WTC11 (cell line): ENCODE measurements at regions not wholly inside any gene's neighbourhood (a gene's known extent, or its start where the extent isn't known, plus 50 kb on each side); places are given as distances from the start of the nearest gene placed in this dataset.

Experiments
- ATAC-seq: fragments of 200-7000 bp; cut with Tn5 transposase; 2 replicates; pipeline ENCODE4 v1.10.0; 2021; ENCODE audit warnings: mild to moderate bottlenecking, moderate library complexity
- CTCF ChIA-PET: fragments of 300-600 bp; sonication (Branson Sonifier 250); formaldehyde crosslinking; loops from one replicate; lab custom pipeline; 2021; ENCODE audit warnings: antibody characterized with exemption; lab: Charles Lee
- POLR2A ChIA-PET: fragments of 350-600 bp; sonication (Branson Sonifier 250); formaldehyde crosslinking; loops from one replicate; lab custom pipeline; 2021; ENCODE audit warnings: antibody characterized with exemption; lab: Charles Lee
- DNase-seq: peaks from one replicate; pipeline ENCODE4 v3.0.0; 2021; ENCODE audit warnings: low spot score
- H3K27ac Mint-ChIP-seq: 2 replicates; pipeline ENCODE4 v1.8.0; 2021; ENCODE audit warnings: mixed read lengths
- H3K27me3 Mint-ChIP-seq: 2 replicates; pipeline ENCODE4 v1.8.0; 2021; ENCODE audit warnings: low read depth, mild to moderate bottlenecking, moderate library complexity, mixed read lengths
- H3K36me3 Mint-ChIP-seq: 2 replicates; pipeline ENCODE4 v1.8.0; 2021; ENCODE audit warnings: mixed read lengths
- H3K4me1 Mint-ChIP-seq: 2 replicates; pipeline ENCODE4 v1.8.0; 2022; ENCODE audit warnings: mixed read lengths
- H3K4me3 Mint-ChIP-seq: 2 replicates; pipeline ENCODE4 v1.8.0; 2021; ENCODE audit warnings: mild to moderate bottlenecking, moderate library complexity, mixed read lengths
- H3K9me3 Mint-ChIP-seq: 2 replicates; pipeline ENCODE4 v1.8.0; 2021; ENCODE audit warnings: mixed read lengths
- CREM ChIP-seq: sonication (generic); formaldehyde crosslinking; IDR thresholded peaks from 2 replicates; pipeline ENCODE4 v1.8.1; 2022; ENCODE audit warnings: mild to moderate bottlenecking, missing genetic modification reagents, moderate library complexity
- E2F4 ChIP-seq: sonication (generic); formaldehyde crosslinking; IDR thresholded peaks from 2 replicates; pipeline ENCODE4 v1.8.1; 2022; ENCODE audit warnings: low read depth, mild to moderate bottlenecking, moderate library complexity, missing genetic modification reagents, borderline replicate concordance
- ELF4 ChIP-seq: sonication (generic); formaldehyde crosslinking; IDR thresholded peaks from 2 replicates; pipeline ENCODE4 v1.8.1; 2022; ENCODE audit warnings: low read depth, mild to moderate bottlenecking, moderate library complexity, missing genetic modification reagents
- GABPB1 ChIP-seq: sonication (generic); formaldehyde crosslinking; IDR thresholded peaks from 2 replicates; pipeline ENCODE4 v1.8.1; 2023; ENCODE audit warnings: mild to moderate bottlenecking, missing genetic modification reagents
- GTF2I ChIP-seq: fragments of 250-450 bp; sonication (Bioruptor Pico); conservative IDR thresholded peaks from 2 replicates; pipeline ENCODE4 v1.4.0; 2021; ENCODE audit warnings: mild to moderate bottlenecking
- IRF2 ChIP-seq: sonication (generic); formaldehyde crosslinking; IDR thresholded peaks from 2 replicates; pipeline ENCODE4 v1.8.0; 2022; ENCODE audit warnings: low read depth, missing genetic modification reagents, borderline replicate concordance
- JUN ChIP-seq: sonication (generic); formaldehyde crosslinking; IDR thresholded peaks from 2 replicates; pipeline ENCODE4 v1.8.0; 2023; ENCODE audit warnings: mild to moderate bottlenecking, missing genetic modification reagents
- PRRX2 ChIP-seq: fragments of 250-450 bp; sonication (Bioruptor Pico); IDR thresholded peaks from 2 replicates; pipeline ENCODE4 v1.8.0; 2021; ENCODE audit warnings: mild to moderate bottlenecking
- STAT6 ChIP-seq: sonication (generic); formaldehyde crosslinking; conservative IDR thresholded peaks from 2 replicates; pipeline ENCODE4 v1.8.1; 2023; ENCODE audit warnings: mild to moderate bottlenecking, low read depth, missing genetic modification reagents, moderate library complexity
- TEAD1 ChIP-seq: sonication (generic); formaldehyde crosslinking; IDR thresholded peaks from 2 replicates; pipeline ENCODE4 v1.8.0; 2022; ENCODE audit warnings: mild to moderate bottlenecking, missing genetic modification reagents
- TEAD4 ChIP-seq: sonication (generic); formaldehyde crosslinking; IDR thresholded peaks from 2 replicates; pipeline ENCODE4 v1.8.0; 2022; ENCODE audit warnings: mild to moderate bottlenecking, missing genetic modification reagents
- TP53 ChIP-seq: sonication (generic); formaldehyde crosslinking; IDR thresholded peaks from 2 replicates; pipeline ENCODE4 v1.8.1; 2023; ENCODE audit warnings: mild to moderate bottlenecking, missing genetic modification reagents
- ZBTB43 ChIP-seq: sonication (generic); formaldehyde crosslinking; IDR thresholded peaks from 2 replicates; pipeline ENCODE4 v1.8.1; 2023; ENCODE audit warnings: mild to moderate bottlenecking, missing genetic modification reagents
- ZNF121 ChIP-seq: sonication (generic); formaldehyde crosslinking; IDR thresholded peaks from 2 replicates; pipeline ENCODE4 v1.8.0; 2023; ENCODE audit warnings: missing genetic modification reagents
- ZNF263 ChIP-seq: sonication (generic); formaldehyde crosslinking; IDR thresholded peaks from 2 replicates; pipeline ENCODE4 v1.8.1; 2022; ENCODE audit warnings: low read depth, mild to moderate bottlenecking, moderate library complexity, missing genetic modification reagents
- TF ChIP-seq, protein P1 (sequence below): sonication (generic); formaldehyde crosslinking; IDR thresholded peaks from 2 replicates; pipeline ENCODE4 v1.8.0; 2023; ENCODE audit warnings: mild to moderate bottlenecking, missing genetic modification reagents
- TF ChIP-seq, protein P2 (sequence below): sonication (generic); formaldehyde crosslinking; IDR thresholded peaks from 2 replicates; pipeline ENCODE4 v1.8.1; 2022; ENCODE audit warnings: low read depth, missing genetic modification reagents, borderline replicate concordance
- TF ChIP-seq, protein P3 (sequence below): sonication (generic); formaldehyde crosslinking; IDR thresholded peaks from 2 replicates; pipeline ENCODE4 v1.8.1; 2022; ENCODE audit warnings: mild to moderate bottlenecking, moderate library complexity, missing genetic modification reagents

DNA sequence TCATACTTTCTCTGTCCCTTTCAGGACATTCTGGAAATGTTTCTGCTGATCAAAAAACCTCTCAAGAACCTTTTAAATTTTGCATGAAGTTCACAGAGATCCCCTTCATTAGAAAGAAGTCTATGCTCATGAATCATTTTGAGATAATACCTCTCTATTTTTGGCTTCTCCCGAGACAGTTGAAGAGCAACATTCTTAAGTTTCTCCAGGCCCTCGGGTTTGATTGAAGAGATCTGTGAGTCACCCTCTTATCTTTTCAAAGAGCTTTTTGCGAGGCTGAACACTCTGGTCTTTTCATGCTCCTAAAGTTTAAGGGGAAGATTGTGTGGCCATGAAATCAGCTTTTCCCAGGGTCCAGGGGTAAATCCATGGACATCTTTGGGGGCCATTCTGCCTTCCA lies 354.2 kb downstream of the FBXO15 start (continued):
- no peak for TF ChIP-seq STAT6 (CRISPR knock-in tag)

DNA sequence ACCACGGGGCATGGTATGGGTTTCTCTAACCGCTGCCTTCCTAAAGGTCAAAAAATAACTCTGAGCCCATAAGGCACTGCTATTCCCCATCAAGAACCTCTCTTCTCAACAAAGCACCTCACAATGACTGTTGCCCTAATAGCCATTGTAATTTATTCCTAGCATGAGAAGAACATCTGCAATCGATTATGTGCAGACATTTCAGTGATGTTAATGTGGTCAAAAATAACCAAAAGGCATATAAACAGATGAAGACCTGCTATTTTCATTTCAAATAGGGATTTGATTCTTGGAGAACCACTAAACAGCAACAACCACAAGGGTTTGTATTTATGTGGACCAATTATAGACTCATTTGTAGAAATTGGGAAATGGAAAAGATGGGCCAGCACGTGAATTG lies 356.6 kb downstream of the FBXO15 start:
- DNase-seq (no peak), ATAC-seq (no peak)
- Mint-ChIP-seq H3K4me3 (no peak overlapping the region), H3K36me3 (no peaks in the 10 kb centered on the region), H3K27ac (no peak overlapping the region), H3K27me3 (no peaks in the 10 kb centered on the region), H3K4me1 (0 out of 2 replicates have a peak, but pooled peaks cover 4% of the 10 kb centered on the region), H3K9me3 (peaks cover 7% of the 10 kb centered on the region)
- TF ChIP-seq E2F4 (CRISPR knock-in tag), result no peak
- TF ChIP-seq GABPB1 (CRISPR knock-in tag), result no peak
- no peak for TF ChIP-seq IRF2 (CRISPR knock-in tag)
- no peak for TF ChIP-seq ZNF121 (CRISPR knock-in tag)
- no peak for TF ChIP-seq JUN (CRISPR knock-in tag)
- TF ChIP-seq TP53, result no peak
- TF ChIP-seq ZBTB43, result no peak
- TF ChIP-seq, protein P1, sequence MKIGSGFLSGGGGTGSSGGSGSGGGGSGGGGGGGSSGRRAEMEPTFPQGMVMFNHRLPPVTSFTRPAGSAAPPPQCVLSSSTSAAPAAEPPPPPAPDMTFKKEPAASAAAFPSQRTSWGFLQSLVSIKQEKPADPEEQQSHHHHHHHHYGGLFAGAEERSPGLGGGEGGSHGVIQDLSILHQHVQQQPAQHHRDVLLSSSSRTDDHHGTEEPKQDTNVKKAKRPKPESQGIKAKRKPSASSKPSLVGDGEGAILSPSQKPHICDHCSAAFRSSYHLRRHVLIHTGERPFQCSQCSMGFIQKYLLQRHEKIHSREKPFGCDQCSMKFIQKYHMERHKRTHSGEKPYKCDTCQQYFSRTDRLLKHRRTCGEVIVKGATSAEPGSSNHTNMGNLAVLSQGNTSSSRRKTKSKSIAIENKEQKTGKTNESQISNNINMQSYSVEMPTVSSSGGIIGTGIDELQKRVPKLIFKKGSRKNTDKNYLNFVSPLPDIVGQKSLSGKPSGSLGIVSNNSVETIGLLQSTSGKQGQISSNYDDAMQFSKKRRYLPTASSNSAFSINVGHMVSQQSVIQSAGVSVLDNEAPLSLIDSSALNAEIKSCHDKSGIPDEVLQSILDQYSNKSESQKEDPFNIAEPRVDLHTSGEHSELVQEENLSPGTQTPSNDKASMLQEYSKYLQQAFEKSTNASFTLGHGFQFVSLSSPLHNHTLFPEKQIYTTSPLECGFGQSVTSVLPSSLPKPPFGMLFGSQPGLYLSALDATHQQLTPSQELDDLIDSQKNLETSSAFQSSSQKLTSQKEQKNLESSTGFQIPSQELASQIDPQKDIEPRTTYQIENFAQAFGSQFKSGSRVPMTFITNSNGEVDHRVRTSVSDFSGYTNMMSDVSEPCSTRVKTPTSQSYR (CRISPR knock-in tag), result no peak
- TF ChIP-seq, protein P2, sequence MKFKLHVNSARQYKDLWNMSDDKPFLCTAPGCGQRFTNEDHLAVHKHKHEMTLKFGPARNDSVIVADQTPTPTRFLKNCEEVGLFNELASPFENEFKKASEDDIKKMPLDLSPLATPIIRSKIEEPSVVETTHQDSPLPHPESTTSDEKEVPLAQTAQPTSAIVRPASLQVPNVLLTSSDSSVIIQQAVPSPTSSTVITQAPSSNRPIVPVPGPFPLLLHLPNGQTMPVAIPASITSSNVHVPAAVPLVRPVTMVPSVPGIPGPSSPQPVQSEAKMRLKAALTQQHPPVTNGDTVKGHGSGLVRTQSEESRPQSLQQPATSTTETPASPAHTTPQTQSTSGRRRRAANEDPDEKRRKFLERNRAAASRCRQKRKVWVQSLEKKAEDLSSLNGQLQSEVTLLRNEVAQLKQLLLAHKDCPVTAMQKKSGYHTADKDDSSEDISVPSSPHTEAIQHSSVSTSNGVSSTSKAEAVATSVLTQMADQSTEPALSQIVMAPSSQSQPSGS, result no peak
- no peak for TF ChIP-seq ZNF263 (CRISPR knock-in tag)
- TF ChIP-seq TEAD4, result no peak
- TF ChIP-seq ELF4, result no peak
- TF ChIP-seq, protein P3, sequence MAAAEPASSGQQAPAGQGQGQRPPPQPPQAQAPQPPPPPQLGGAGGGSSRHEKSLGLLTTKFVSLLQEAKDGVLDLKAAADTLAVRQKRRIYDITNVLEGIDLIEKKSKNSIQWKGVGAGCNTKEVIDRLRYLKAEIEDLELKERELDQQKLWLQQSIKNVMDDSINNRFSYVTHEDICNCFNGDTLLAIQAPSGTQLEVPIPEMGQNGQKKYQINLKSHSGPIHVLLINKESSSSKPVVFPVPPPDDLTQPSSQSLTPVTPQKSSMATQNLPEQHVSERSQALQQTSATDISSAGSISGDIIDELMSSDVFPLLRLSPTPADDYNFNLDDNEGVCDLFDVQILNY (CRISPR knock-in tag), result no peak
- TF ChIP-seq CREM (CRISPR knock-in tag), result no peak
- TF ChIP-seq GTF2I (CRISPR knock-in tag), result no peak
- no peak for TF ChIP-seq PRRX2 (CRISPR knock-in tag)
- no peak for TF ChIP-seq TEAD1 (CRISPR knock-in tag)
- ChIA-PET POLR2A (no interaction called here), CTCF (no interaction called here)
